OCI-LY1 (cell line): ENCODE measurements at regions not wholly inside any gene's neighbourhood (a gene's known extent, or its start where the extent isn't known, plus 50 kb on each side); places are given as distances from the start of the nearest gene placed in this dataset.

ENCODE experiments used
- H2AFZ ChIP-seq: fragments of 200-600 bp; sonication (generic), shearing (Covaris generic); 2 replicates; pipeline ENCODE4 v1.6.0; 2014; ENCODE audit warnings: antibody characterized with exemption, mild to moderate bottlenecking, low read length
- H3F3A ChIP-seq: fragments of 200-600 bp; sonication (generic), shearing (Covaris generic); 2 replicates; pipeline ENCODE4 v1.6.0; 2014; ENCODE audit warnings: mild to moderate bottlenecking, antibody characterized with exemption, low read length, moderate library complexity; ENCODE audit not compliant: insufficient read depth
- H3K27ac ChIP-seq: fragments of 200-600 bp; sonication (generic); 2 replicates; pipeline ENCODE4 v1.5.1; 2014; ENCODE audit warnings: low read length, mixed run types, mild to moderate bottlenecking, low read depth; ENCODE audit not compliant: poor library complexity, severe bottlenecking
- H3K27me3 ChIP-seq: fragments of 200-600 bp; sonication (generic); 2 replicates; pipeline ENCODE4 v1.6.0; 2014; ENCODE audit warnings: antibody characterized with exemption, mild to moderate bottlenecking, low read length, moderate library complexity; ENCODE audit not compliant: insufficient read depth
- H3K36me3 ChIP-seq: fragments of 200-600 bp; sonication (generic); 2 replicates; pipeline ENCODE4 v1.6.1; 2014; ENCODE audit warnings: mild to moderate bottlenecking, antibody characterized with exemption, low read length, moderate library complexity, mixed read lengths; ENCODE audit not compliant: insufficient read depth
- H3K4me1 ChIP-seq: fragments of 200-600 bp; sonication (generic); 2 replicates; pipeline ENCODE4 v1.5.1; 2014; ENCODE audit warnings: mild to moderate bottlenecking, low read length, moderate library complexity; ENCODE audit not compliant: insufficient read depth, severe bottlenecking
- H3K4me2 ChIP-seq: fragments of 200-600 bp; sonication (generic), shearing (Covaris generic); 2 replicates; pipeline ENCODE4 v1.6.1; 2014; ENCODE audit warnings: low read length
- H3K4me3 ChIP-seq: fragments of 200-600 bp; sonication (generic); 2 replicates; pipeline ENCODE4 v1.5.1; 2014; ENCODE audit warnings: low read length, low read depth, mild to moderate bottlenecking, mixed read lengths; ENCODE audit not compliant: poor library complexity, severe bottlenecking
- H3K79me2 ChIP-seq: fragments of 200-600 bp; shearing (Covaris generic); 2 replicates; pipeline ENCODE4 v1.6.1; 2016; ENCODE audit warnings: mixed run types, low read length, mixed read lengths; ENCODE audit not compliant: insufficient read depth
- H3K9ac ChIP-seq: fragments of 200-600 bp; sonication (generic), shearing (Covaris generic); 2 replicates; pipeline ENCODE4 v1.6.1; 2014; ENCODE audit warnings: mild to moderate bottlenecking, low read length, mixed read lengths
- H3K9me2 ChIP-seq: fragments of 200-600 bp; sonication (generic), shearing (Covaris generic); 2 replicates; pipeline ENCODE4 v1.6.1; 2014; ENCODE audit warnings: low read depth, mild to moderate bottlenecking, low read length, mixed read lengths
- H3K9me3 ChIP-seq: fragments of 200-600 bp; shearing (Covaris generic); 2 replicates; pipeline ENCODE4 v1.6.1; 2014; ENCODE audit warnings: low read length, mixed read lengths
- H4K20me1 ChIP-seq: fragments of 200-600 bp; sonication (generic), shearing (Covaris generic); 2 replicates; pipeline ENCODE4 v1.6.0; 2016; ENCODE audit warnings: mild to moderate bottlenecking, low read length; ENCODE audit not compliant: insufficient read depth
- CTCF ChIP-seq: fragments of 200-600 bp; sonication (generic), shearing (Covaris generic); IDR thresholded peaks from 2 replicates; pipeline ENCODE4 v1.5.1; 2017; ENCODE audit warnings: mild to moderate bottlenecking, antibody characterized with exemption, low read length, moderate library complexity, mixed read lengths
- EZH2 ChIP-seq: fragments of 200-600 bp; sonication (generic), shearing (Covaris generic); IDR thresholded peaks from 2 replicates; pipeline ENCODE4 v1.8.0; 2017; ENCODE audit warnings: borderline replicate concordance, mixed run types, mild to moderate bottlenecking, antibody characterized with exemption, low read length, moderate library complexity, mixed read lengths

- H3K27ac ChIP-seq, result no peak overlapping the region
- no peaks in the 10 kb centered on the region for H4K20me1 ChIP-seq
- H3K4me3 ChIP-seq, result no peak overlapping the region
- TF ChIP-seq EZH2, result no peak
- TF ChIP-seq CTCF, result no peak
- no peak overlapping the region for H3K9ac ChIP-seq
- H2AFZ ChIP-seq, result no peak overlapping the region
- H3K9me3 ChIP-seq, result no peaks in the 10 kb centered on the region
- H3K4me2 ChIP-seq, result no peak overlapping the region
- no peaks in the 10 kb centered on the region for H3K36me3 ChIP-seq
- H3K79me2 ChIP-seq, result no peaks in the 10 kb centered on the region
- H3K27me3 ChIP-seq, result no peaks in the 10 kb centered on the region
- H3K9me2 ChIP-seq, result no peaks in the 10 kb centered on the region
- H3F3A ChIP-seq, result no peaks in the 10 kb centered on the region
- no peaks in the 10 kb centered on the region for H3K4me1 ChIP-seq
Observed at GRCh38 chr17:13825526-13826040, 223.9 kb upstream of the HS3ST3A1 start.

GRCh38 chr17:13827118-13827517 is 225.4 kb upstream of the HS3ST3A1 start:
- H3K4me3 ChIP-seq, result no peak overlapping the region
- no peaks in the 10 kb centered on the region for H3K4me1 ChIP-seq

GRCh38 chr17:13833921-13834320 is 232.2 kb upstream of the HS3ST3A1 start:
- no peaks in the 10 kb centered on the region for H4K20me1 ChIP-seq
- no peak overlapping the region for H2AFZ ChIP-seq
- H3K9me3 ChIP-seq, result no peaks in the 10 kb centered on the region
- no peaks in the 10 kb centered on the region for H3K4me1 ChIP-seq
- H3K9me2 ChIP-seq, result no peaks in the 10 kb centered on the region
- H3K79me2 ChIP-seq, result no peaks in the 10 kb centered on the region
- H3K27ac ChIP-seq, result no peak overlapping the region
- no peaks in the 10 kb centered on the region for H3K27me3 ChIP-seq
- H3K9ac ChIP-seq, result no peak overlapping the region
- no peaks in the 10 kb centered on the region for H3K36me3 ChIP-seq
- TF ChIP-seq EZH2 (no peak), CTCF (no peak)
- H3F3A ChIP-seq, result no peaks in the 10 kb centered on the region
- no peak overlapping the region for H3K4me3 ChIP-seq
- H3K4me2 ChIP-seq, result no peak overlapping the region

More at GRCh38 chr17:13827118-13827517, 225.4 kb upstream of the HS3ST3A1 start:
- no peak overlapping the region for H2AFZ ChIP-seq
- no peaks in the 10 kb centered on the region for H4K20me1 ChIP-seq
- H3K27ac ChIP-seq, result no peak overlapping the region
- no peak overlapping the region for H3K4me2 ChIP-seq
- TF ChIP-seq CTCF (no peak), EZH2 (no peak)
- H3K9me3 ChIP-seq, result no peaks in the 10 kb centered on the region
- no peaks in the 10 kb centered on the region for H3K79me2 ChIP-seq
- no peak overlapping the region for H3K9ac ChIP-seq
- H3K9me2 ChIP-seq, result no peaks in the 10 kb centered on the region
- no peaks in the 10 kb centered on the region for H3F3A ChIP-seq
- H3K36me3 ChIP-seq, result no peaks in the 10 kb centered on the region
- no peaks in the 10 kb centered on the region for H3K27me3 ChIP-seq
